GM12872 (cell line): ENCODE measurements at regions not wholly inside any gene's neighbourhood (a gene's known extent, or its start where the extent isn't known, plus 50 kb on each side); places are given as distances from the start of the nearest gene placed in this dataset.

ENCODE experiments used
- CTCF ChIP-seq: IDR thresholded peaks from 3 replicates; pipeline ENCODE4 v1.5.1; 2011; ENCODE audit warnings: low read depth, mild to moderate bottlenecking, low read length, moderate library complexity; ENCODE audit not compliant: insufficient read depth

DNA sequence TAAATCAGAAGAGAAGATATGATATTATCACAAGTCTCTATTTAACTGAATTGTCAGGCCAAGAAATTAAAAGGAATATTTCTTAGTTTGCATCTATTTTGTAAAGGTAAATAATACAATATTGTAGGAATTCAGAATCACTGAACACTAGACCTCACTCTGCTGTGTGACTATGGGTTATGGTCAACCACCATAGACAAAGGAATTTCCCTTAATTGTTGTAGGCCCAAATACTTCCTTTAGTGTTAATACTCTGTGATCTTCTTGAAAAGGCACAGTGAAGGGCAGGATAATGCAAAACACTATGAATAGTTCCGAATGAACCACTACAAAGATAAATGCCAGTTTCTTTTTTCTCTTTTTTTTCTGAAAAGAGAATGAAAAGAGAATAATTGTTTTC is 162.3 kb downstream of the TUSC7 start:
- no peak for TF ChIP-seq CTCF

DNA sequence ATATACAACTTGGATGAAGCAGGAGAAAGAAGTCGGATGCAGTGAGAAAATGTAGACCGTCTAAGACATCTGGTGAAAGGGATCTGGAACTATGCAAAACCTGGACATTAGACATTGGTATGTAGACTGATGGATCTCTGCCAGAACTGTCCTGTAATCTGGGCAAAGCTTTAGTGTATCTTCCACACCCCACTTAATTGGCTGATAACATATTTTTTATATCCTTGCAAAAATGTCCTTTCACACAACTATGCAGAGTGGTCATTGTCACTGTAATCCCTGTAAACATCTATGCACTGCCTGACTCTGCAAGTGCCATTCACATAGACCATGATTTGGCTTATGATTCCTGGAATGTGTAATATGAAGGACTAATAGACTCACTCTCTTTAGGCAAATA is 163.1 kb downstream of the TUSC7 start:
- no peak for TF ChIP-seq CTCF

DNA sequence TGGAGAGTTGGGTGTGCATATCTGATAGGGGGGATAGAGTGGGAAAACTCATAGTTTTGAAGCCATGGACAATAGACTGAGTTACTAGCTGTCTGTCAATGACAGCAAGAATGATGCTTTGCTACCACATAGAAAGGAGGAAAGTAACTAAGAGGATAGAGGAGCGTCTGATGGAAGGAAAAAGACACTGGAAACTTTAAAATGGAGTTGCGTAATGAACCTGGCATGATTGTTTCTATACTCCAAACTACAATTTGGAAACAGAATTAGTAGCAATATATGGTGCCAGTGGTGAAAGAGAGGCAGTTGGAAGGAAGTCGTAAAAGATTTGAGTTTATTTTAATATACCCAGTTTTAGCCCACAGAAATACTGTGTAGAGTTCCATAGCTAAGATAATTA is 163.6 kb downstream of the TUSC7 start:
- no peak for TF ChIP-seq CTCF

- no peak for TF ChIP-seq CTCF
These were observed 168.4 kb downstream of the TUSC7 start for GRCh38 chr3:116877968-116878367.

DNA sequence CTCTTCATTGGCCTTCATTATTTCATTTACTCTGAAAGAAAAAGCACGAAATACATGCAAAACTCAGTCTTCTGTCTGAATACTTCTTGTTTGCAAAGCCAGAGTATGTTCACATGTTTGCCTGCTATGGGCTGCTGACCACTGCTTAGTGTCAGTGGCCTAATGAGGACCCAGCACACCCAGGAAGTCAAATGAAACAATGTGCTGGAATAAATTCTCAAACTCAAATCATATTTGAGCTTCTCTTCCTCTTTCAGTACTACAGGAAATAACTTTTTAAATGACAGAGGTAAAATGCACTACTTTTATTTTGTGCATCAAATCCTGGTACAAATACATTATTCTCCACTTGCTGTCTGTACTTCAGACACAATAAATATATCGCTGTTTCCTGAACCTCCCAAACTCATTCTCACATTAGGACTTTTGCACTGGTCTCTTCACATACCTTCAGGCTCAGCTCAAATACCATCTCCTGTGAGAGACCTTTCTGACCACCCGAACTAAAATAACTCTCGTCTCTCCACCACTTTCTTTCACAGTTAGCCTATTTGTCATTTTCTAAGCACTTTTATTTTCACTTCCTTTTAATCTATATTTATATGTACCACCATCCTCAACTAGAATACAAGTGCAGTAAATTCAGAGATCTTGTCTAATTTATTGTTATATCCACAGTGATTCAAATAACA is 176.8 kb downstream of the TUSC7 start:
- no peak for TF ChIP-seq CTCF

GRCh38 chr3:116896116-116896515 is 186.5 kb downstream of the TUSC7 start:
- no peak for TF ChIP-seq CTCF

- TF ChIP-seq CTCF = no peak
These were observed 187.8 kb downstream of the TUSC7 start for GRCh38 chr3:116897382-116897781.
